ENCODE measurements at regions not wholly inside any gene's neighbourhood (a gene's known extent, or its start where the extent isn't known, plus 50 kb on each side); places are given as distances from the start of the nearest gene placed in this dataset.
A peak's percentile ranks its signal among the peaks of the same experiment; 100 is the strongest.

GRCh38 chr4:24328711-24329110 is 255.6 kb downstream of the DHX15 start:
- TF ChIP-seq CTCF (IDR thresholded peaks at IDR 0.05; ENCODE audit: low read depth, low read length, missing control alignments) = no peak
- peak; percentile 28 for DNase-seq (ENCODE audit: low read depth)
- in situ Hi-C loops (cut with HindIII; ENCODE audit: low sequenced_read_pairs) = no loop called here
- no peak overlapping the region for H3K4me3 ChIP-seq (ENCODE audit: low read depth, low read length)

- no peak for TF ChIP-seq CTCF (IDR thresholded peaks at IDR 0.05; ENCODE audit: low read depth, low read length, missing control alignments)
- in situ Hi-C loops (cut with HindIII; ENCODE audit: low sequenced_read_pairs) = no loop called here
Measured at GRCh38 chr4:24328310-24328709, 256.0 kb downstream of the DHX15 start.

GRCh38 chr4:24322995-24323394 is 261.4 kb downstream of the DHX15 start:
- in situ Hi-C loops (cut with HindIII; ENCODE audit: low sequenced_read_pairs) = loop anchor here (5.0 kb wide), 1 partner anchor 49 kb away; no protein-coding TSS in a partner anchor
- H3K4me3 ChIP-seq (ENCODE audit: low read depth, low read length) = no peak overlapping the region
- no peak for TF ChIP-seq CTCF (IDR thresholded peaks at IDR 0.05; ENCODE audit: low read depth, low read length, missing control alignments)
- no peak for DNase-seq (ENCODE audit: low read depth)

More at GRCh38 chr4:24328310-24328709, 256.0 kb downstream of the DHX15 start:
- no peak for DNase-seq (ENCODE audit: low read depth)
- H3K4me3 ChIP-seq (ENCODE audit: low read depth, low read length) = no peak overlapping the region

GRCh38 chr4:24322511-24322910 is 261.8 kb downstream of the DHX15 start:
- peak; percentile 29 for DNase-seq (ENCODE audit: low read depth)
- no peak for TF ChIP-seq CTCF (IDR thresholded peaks at IDR 0.05; ENCODE audit: low read depth, low read length, missing control alignments)
- H3K4me3 ChIP-seq (ENCODE audit: low read depth, low read length) = no peak overlapping the region
- in situ Hi-C loops (cut with HindIII; ENCODE audit: low sequenced_read_pairs) = loop anchor here (5.0 kb wide), 1 partner anchor 50 kb away; no protein-coding TSS in a partner anchor

- in situ Hi-C loops (cut with HindIII; ENCODE audit: low sequenced_read_pairs) = loop anchor here (5.0 kb wide), 1 partner anchor 51 kb away; no protein-coding TSS in a partner anchor
- no peak for TF ChIP-seq CTCF (IDR thresholded peaks at IDR 0.05; ENCODE audit: low read depth, low read length, missing control alignments)
- H3K4me3 ChIP-seq (ENCODE audit: low read depth, low read length) = no peak overlapping the region
- no peak for DNase-seq (ENCODE audit: low read depth)
Measured at GRCh38 chr4:24321616-24322015, 262.7 kb downstream of the DHX15 start.

GRCh38 chr4:24321131-24321530 is 263.2 kb downstream of the DHX15 start:
- in situ Hi-C loops (cut with HindIII; ENCODE audit: low sequenced_read_pairs) = loop anchor here (5.0 kb wide), 1 partner anchor 51 kb away; no protein-coding TSS in a partner anchor
- no peak overlapping the region for H3K4me3 ChIP-seq (ENCODE audit: low read depth, low read length)
- TF ChIP-seq CTCF (IDR thresholded peaks at IDR 0.05; ENCODE audit: low read depth, low read length, missing control alignments) = no peak
- DNase-seq (ENCODE audit: low read depth) = peak; percentile 77
